ENCODE measurements at regions not wholly inside any gene's neighbourhood (a gene's known extent, or its start where the extent isn't known, plus 50 kb on each side); places are given as distances from the start of the nearest gene placed in this dataset.
"Not testable (repeated sequence)": the region's sequence is repeated elsewhere in the genome, so short reads cannot be mapped to it uniquely, and the experiment has no call there.

- H3K4me3 ChIP-seq (ENCODE audit: low read depth, low read length) = no peak overlapping the region
- H3K4me1 ChIP-seq = no peaks in the 10 kb centered on the region
- no peaks in the 10 kb centered on the region for H3K36me3 ChIP-seq
- no peaks in the 10 kb centered on the region for H3K9me3 ChIP-seq
- TF ChIP-seq, protein P1, sequence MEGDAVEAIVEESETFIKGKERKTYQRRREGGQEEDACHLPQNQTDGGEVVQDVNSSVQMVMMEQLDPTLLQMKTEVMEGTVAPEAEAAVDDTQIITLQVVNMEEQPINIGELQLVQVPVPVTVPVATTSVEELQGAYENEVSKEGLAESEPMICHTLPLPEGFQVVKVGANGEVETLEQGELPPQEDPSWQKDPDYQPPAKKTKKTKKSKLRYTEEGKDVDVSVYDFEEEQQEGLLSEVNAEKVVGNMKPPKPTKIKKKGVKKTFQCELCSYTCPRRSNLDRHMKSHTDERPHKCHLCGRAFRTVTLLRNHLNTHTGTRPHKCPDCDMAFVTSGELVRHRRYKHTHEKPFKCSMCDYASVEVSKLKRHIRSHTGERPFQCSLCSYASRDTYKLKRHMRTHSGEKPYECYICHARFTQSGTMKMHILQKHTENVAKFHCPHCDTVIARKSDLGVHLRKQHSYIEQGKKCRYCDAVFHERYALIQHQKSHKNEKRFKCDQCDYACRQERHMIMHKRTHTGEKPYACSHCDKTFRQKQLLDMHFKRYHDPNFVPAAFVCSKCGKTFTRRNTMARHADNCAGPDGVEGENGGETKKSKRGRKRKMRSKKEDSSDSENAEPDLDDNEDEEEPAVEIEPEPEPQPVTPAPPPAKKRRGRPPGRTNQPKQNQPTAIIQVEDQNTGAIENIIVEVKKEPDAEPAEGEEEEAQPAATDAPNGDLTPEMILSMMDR (IDR thresholded peaks at IDR 0.05; ENCODE audit: low read depth, low read length) = no peak
- DNase-seq = no peak
- H3K27me3 ChIP-seq = no peaks in the 10 kb centered on the region
These were observed 773.2 kb downstream of the KCNA4 start for GRCh38 chr11:29243616-29244015.

GRCh38 chr11:29231991-29232390 is 784.8 kb downstream of the KCNA4 start:
- no peaks in the 10 kb centered on the region for H3K9me3 ChIP-seq
- no peaks in the 10 kb centered on the region for H3K4me1 ChIP-seq
- H3K4me3 ChIP-seq (ENCODE audit: low read depth, low read length) = no peak overlapping the region
- DNase-seq = no peak
- no peaks in the 10 kb centered on the region for H3K27me3 ChIP-seq
- TF ChIP-seq, protein P1 (IDR thresholded peaks at IDR 0.05; ENCODE audit: low read depth, low read length) = no peak
- H3K36me3 ChIP-seq = no peaks in the 10 kb centered on the region

DNA sequence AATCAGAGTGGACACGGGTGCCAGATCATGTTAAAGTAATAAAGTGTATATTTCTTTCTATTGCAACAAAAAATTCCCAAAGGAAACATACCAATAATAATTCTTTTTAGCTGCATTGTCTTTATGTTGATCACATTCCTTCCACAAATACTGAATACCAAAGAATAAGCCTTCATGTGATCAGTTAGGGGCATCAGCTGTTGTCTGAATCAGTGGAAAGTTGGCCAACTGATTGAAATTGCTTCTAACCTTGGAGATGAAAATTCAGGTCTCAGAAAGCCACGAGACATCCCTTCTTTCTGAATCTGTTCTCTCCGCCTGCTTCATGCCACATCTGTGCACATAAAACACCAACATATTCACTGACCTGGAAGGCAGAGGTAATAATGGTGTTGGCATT is 785.2 kb downstream of the KCNA4 start:
- H3K36me3 ChIP-seq = no peaks in the 10 kb centered on the region
- no peak overlapping the region for H3K4me3 ChIP-seq (ENCODE audit: low read depth, low read length)
- H3K4me1 ChIP-seq = no peaks in the 10 kb centered on the region
- H3K27me3 ChIP-seq = no peaks in the 10 kb centered on the region
- no peak for DNase-seq
- H3K9me3 ChIP-seq = no peaks in the 10 kb centered on the region
- TF ChIP-seq, protein P1 (IDR thresholded peaks at IDR 0.05; ENCODE audit: low read depth, low read length) = no peak

- no peak for DNase-seq
These were observed 789.0 kb downstream of the KCNA4 start for GRCh38 chr11:29227811-29228210.

GRCh38 chr11:29224739-29225384 is 792.0 kb downstream of the KCNA4 start:
- no peak for DNase-seq
- TF ChIP-seq, protein P1 (IDR thresholded peaks at IDR 0.05; ENCODE audit: low read depth, low read length) = no peak
- Histone ChIP-seq H3K36me3 (no peaks in the 10 kb centered on the region), H3K4me3 (ENCODE audit: low read depth, low read length) (no peak overlapping the region), H3K27me3 (no peaks in the 10 kb centered on the region), H3K9me3 (no peaks in the 10 kb centered on the region), H3K4me1 (no peaks in the 10 kb centered on the region)

More at GRCh38 chr11:29227811-29228210, 789.0 kb downstream of the KCNA4 start:
- Histone ChIP-seq H3K4me1 (no peaks in the 10 kb centered on the region), H3K9me3 (no peaks in the 10 kb centered on the region), H3K36me3 (no peaks in the 10 kb centered on the region), H3K27me3 (no peaks in the 10 kb centered on the region), H3K4me3 (ENCODE audit: low read depth, low read length) (no peak overlapping the region)
- TF ChIP-seq, protein P1 (IDR thresholded peaks at IDR 0.05; ENCODE audit: low read depth, low read length) = no peak

DNA sequence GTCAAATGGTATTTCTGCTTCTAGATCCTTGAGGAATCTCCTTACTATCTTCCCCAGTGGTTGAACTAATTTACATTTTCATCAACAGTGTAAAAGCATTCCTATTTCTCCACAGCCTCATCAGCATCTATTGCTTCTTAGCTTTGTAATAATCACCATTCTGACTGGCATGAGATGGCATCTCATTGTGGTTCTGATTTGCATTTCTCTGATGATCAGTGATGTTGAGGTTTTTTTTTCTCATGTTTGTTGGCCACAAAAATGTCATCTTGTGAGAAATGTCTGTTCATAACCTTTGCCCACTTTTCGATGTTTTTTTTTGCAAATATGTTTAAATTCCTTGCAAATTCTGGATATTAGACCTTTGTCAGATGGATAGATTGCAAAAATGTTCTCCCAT is 797.3 kb downstream of the KCNA4 start:
- not testable (repeated sequence) for H3K9me3 ChIP-seq; DNase-seq; H3K36me3 ChIP-seq; H3K27me3 ChIP-seq; H3K4me3 ChIP-seq (ENCODE audit: low read depth, low read length); H3K4me1 ChIP-seq

Measured in BE2C (cell line).